ENCODE measurements at regions not wholly inside any gene's neighbourhood (a gene's known extent, or its start where the extent isn't known, plus 50 kb on each side); places are given as distances from the start of the nearest gene placed in this dataset.
A peak's percentile ranks its signal among the peaks of the same experiment; 100 is the strongest.

DNA sequence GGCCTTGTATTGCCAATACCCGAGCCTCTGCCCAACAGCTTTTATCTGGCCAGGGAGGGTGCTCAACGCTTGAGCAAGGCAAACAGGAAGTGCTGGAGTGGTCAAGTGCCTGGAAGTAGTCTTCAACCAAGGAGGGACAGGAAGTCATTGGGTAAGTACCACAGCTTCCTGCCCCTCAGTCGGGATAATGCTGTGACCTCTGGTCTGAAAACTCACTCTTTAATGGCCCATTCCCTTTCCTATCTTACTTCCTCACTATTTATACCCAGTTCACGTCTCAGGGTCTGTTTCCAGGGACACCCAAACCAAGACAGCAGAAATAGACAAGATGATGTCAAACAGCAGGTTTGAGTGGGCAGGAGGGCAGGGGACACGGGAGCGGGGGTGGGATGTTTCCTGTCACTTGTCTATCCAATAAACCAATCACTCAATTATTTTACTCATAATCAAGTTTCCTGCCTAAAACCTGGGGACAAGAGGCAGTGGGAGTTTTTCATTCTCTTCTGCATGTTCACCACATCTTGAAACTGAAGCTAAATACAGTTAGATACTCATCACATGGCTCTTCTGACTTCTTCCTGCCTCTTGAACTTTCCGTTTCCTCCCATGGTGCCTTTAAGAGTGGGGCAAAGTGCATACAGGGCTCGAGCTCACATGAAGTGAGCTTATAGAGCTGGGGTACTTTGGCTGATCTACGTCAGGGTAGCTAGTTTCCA, 68.9 kb upstream of the CAB39 start:
- DNase-seq, result peak; percentile 63

- DNase-seq, result no peak
These were observed 68.2 kb upstream of the CAB39 start for GRCh38 chr2:230644356-230644935.

DNA sequence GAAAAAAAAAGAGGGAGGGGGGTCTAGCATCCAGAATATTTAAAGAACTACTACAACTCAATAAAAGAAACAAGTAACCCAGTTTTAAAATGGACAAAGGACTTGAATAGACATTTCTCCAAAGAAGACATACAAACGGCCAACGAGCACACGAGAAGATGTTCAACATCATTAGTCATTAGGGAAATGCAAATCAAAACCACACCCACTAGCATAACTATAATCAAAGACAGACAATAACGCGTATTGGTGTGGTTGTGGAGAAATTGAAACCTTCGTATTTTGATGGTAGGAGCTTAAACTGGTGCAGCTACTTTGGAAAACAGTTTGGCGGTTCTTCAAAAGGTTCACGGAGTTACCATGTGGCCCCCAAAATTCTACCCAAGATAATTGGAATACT, 64.3 kb upstream of the CAB39 start:
- no peak for DNase-seq

- no peak for DNase-seq
These were observed 62.0 kb upstream of the CAB39 start for GRCh38 chr2:230650585-230651137.

- no peak for DNase-seq
These were observed 58.6 kb upstream of the CAB39 start for GRCh38 chr2:230654057-230654456.

- no peak for DNase-seq
These were observed 55.2 kb upstream of the CAB39 start for GRCh38 chr2:230657462-230657861.

DNA sequence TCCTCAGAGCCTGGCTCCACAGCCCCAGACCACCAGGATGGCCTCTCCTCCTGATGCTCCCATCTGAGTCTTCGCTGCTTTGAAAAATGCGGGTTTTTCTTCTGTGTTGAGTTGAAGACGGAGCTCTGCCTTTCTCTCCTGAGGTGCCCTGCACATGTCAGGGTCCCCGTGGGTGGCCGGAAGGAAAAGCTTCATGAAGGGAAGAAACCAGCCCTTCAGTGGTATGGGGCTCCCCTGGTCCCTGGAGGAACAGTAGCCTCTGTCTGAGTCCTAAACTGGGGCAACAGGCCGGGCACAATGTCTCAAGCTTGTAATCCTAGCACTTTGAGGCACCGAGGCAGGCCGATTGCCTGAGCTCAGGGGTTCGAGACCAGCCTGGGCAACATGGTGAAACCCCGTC, 54.7 kb upstream of the CAB39 start:
- no peak for DNase-seq

- DNase-seq, result no peak
These were observed 54.1 kb upstream of the CAB39 start for GRCh38 chr2:230658577-230658876.

GRCh38 chr2:230658877-230659652, 53.6 kb upstream of the CAB39 start:
- peak; percentile 62 for DNase-seq

- peak; percentile 49 for DNase-seq
These were observed 52.2 kb upstream of the CAB39 start for GRCh38 chr2:230660294-230661060.

GRCh38 chr2:230661072-230661957, 51.3 kb upstream of the CAB39 start:
- peak; percentile 34 for DNase-seq
